ENCODE measurements at regions not wholly inside any gene's neighbourhood (a gene's known extent, or its start where the extent isn't known, plus 50 kb on each side); places are given as distances from the start of the nearest gene placed in this dataset.
"Not testable (repeated sequence)": the region's sequence is repeated elsewhere in the genome, so short reads cannot be mapped to it uniquely, and the experiment has no call there.

GRCh38 chr6:169365567-169366257 lies 112.1 kb upstream of the THBS2 start:
- TF ChIP-seq CTCF (IDR thresholded peaks at IDR 0.05): no peak
- no peaks in the 10 kb centered on the region for H3K9me3 ChIP-seq
- no peak for DNase-seq (ENCODE audit: low spot score)

GRCh38 chr6:169363590-169363989 lies 109.9 kb upstream of the THBS2 start:
- TF ChIP-seq CTCF (IDR thresholded peaks at IDR 0.05): no peak
- Histone ChIP-seq H3K36me3 (no peaks in the 10 kb centered on the region), H3K4me1 (ENCODE audit: control insufficient read depth in 1 of 2, low read depth in 2 of 2) (no peaks in the 10 kb centered on the region), H3K9me3 (no peaks in the 10 kb centered on the region), H3K4me3 (no peak overlapping the region), H3K27ac (no peak overlapping the region), H3K27me3 (replicated peaks; ENCODE audit: insufficient read depth) (no peaks in the 10 kb centered on the region)
- no peak for DNase-seq (ENCODE audit: low spot score)
- no peak for ATAC-seq (ENCODE audit: insufficient number of reproducible peaks, low FRiP score, low read depth)

More at GRCh38 chr6:169365567-169366257, 112.1 kb upstream of the THBS2 start:
- ATAC-seq (ENCODE audit: insufficient number of reproducible peaks, low FRiP score, low read depth): no peak
- no peak overlapping the region for H3K4me3 ChIP-seq
- H3K36me3 ChIP-seq: no peaks in the 10 kb centered on the region
- H3K27ac ChIP-seq: no peak overlapping the region
- no peaks in the 10 kb centered on the region for H3K4me1 ChIP-seq (ENCODE audit: control insufficient read depth in 1 of 2, low read depth in 2 of 2)
- no peaks in the 10 kb centered on the region for H3K27me3 ChIP-seq (replicated peaks; ENCODE audit: insufficient read depth)

GRCh38 chr6:169362501-169363121 lies 109.0 kb upstream of the THBS2 start:
- no peaks in the 10 kb centered on the region for H3K9me3 ChIP-seq
- no peak overlapping the region for H3K4me3 ChIP-seq
- no peaks in the 10 kb centered on the region for H3K36me3 ChIP-seq
- no peak for DNase-seq (ENCODE audit: low spot score)
- no peak for ATAC-seq (ENCODE audit: insufficient number of reproducible peaks, low FRiP score, low read depth)
- no peaks in the 10 kb centered on the region for H3K4me1 ChIP-seq (ENCODE audit: control insufficient read depth in 1 of 2, low read depth in 2 of 2)
- H3K27me3 ChIP-seq (replicated peaks; ENCODE audit: insufficient read depth): no peaks in the 10 kb centered on the region
- TF ChIP-seq CTCF (IDR thresholded peaks at IDR 0.05): no peak
- H3K27ac ChIP-seq: no peak overlapping the region

- ATAC-seq (ENCODE audit: insufficient number of reproducible peaks, low FRiP score, low read depth); H3K4me1 ChIP-seq (ENCODE audit: control insufficient read depth in 1 of 2, low read depth in 2 of 2); DNase-seq (ENCODE audit: low spot score); H3K27me3 ChIP-seq (replicated peaks; ENCODE audit: insufficient read depth); H3K9me3 ChIP-seq; H3K4me3 ChIP-seq; H3K27ac ChIP-seq; H3K36me3 ChIP-seq: not testable (repeated sequence)
Measured at GRCh38 chr6:169355001-169355400, 101.4 kb upstream of the THBS2 start.

- H3K27me3 ChIP-seq (replicated peaks; ENCODE audit: insufficient read depth): no peaks in the 10 kb centered on the region
- no peak for TF ChIP-seq CTCF (IDR thresholded peaks at IDR 0.05)
Measured at GRCh38 chr6:169345146-169345545, 91.5 kb upstream of the THBS2 start.

More at GRCh38 chr6:169345146-169345545, 91.5 kb upstream of the THBS2 start:
- H3K36me3 ChIP-seq: no peaks in the 10 kb centered on the region
- H3K9me3 ChIP-seq: peaks cover 4% of the 10 kb centered on the region
- no peak overlapping the region for H3K4me3 ChIP-seq
- no peak overlapping the region for H3K27ac ChIP-seq
- no peak for DNase-seq (ENCODE audit: low spot score)
- ATAC-seq (ENCODE audit: insufficient number of reproducible peaks, low FRiP score, low read depth): no peak
- peaks cover 8 to 24% of the 10 kb centered on the region in 2 donors for H3K4me1 ChIP-seq (ENCODE audit: control insufficient read depth in 1 of 2, low read depth in 2 of 2)

All from thoracic aorta (tissue), 2 donors.